Neutrophil (primary cell): ENCODE measurements at regions not wholly inside any gene's neighbourhood (a gene's known extent, or its start where the extent isn't known, plus 50 kb on each side); places are given as distances from the start of the nearest gene placed in this dataset.

ENCODE experiments used
- H3K27ac ChIP-seq: fragments of 200-600 bp; sonication (generic); 2 replicates; pipeline ENCODE4 v1.5.1; 2016; ENCODE audit warnings: mild to moderate bottlenecking, moderate library complexity
- H3K27me3 ChIP-seq: fragments of 200-600 bp; sonication (generic); 2 replicates; pipeline ENCODE4 v1.6.0; 2016; ENCODE audit warnings: mild to moderate bottlenecking
- H3K36me3 ChIP-seq: fragments of 200-600 bp; sonication (generic); 2 replicates; pipeline ENCODE4 v1.5.1; 2017
- H3K4me1 ChIP-seq, 2 experiments: fragments of 200-600 bp in 1 of 2; sonication (generic) in 1 of 2; 1 replicate in 1 of 2; 2 replicates in 1 of 2; pipeline versions ENCODE4 v1.5.1 to v1.6.1; 2013 to 2016; ENCODE audit warnings: low read depth in 1 of 2, low read length in 1 of 2, mild to moderate bottlenecking in 1 of 2, moderate library complexity in 1 of 2; ENCODE audit not compliant: control insufficient read depth in 1 of 2, insufficient read depth in 1 of 2
- H3K4me3 ChIP-seq, 2 experiments: fragments of 200-600 bp in 1 of 2; sonication (generic) in 1 of 2; 1 replicate in 1 of 2; 2 replicates in 1 of 2; pipeline ENCODE4 v1.5.1; 2013 to 2016; ENCODE audit warnings: low read depth in 1 of 2, low read length in 1 of 2, mild to moderate bottlenecking in 1 of 2, moderate library complexity in 1 of 2
- H3K9me3 ChIP-seq: fragments of 200-600 bp; sonication (generic); 2 replicates; pipeline ENCODE4 v1.5.1; 2016
- TF ChIP-seq, protein P1 (sequence below): fragments of 200-600 bp; sonication (generic); IDR thresholded peaks from 2 replicates; pipeline ENCODE4 v1.5.1; 2016; ENCODE audit warnings: antibody characterized with exemption

DNA sequence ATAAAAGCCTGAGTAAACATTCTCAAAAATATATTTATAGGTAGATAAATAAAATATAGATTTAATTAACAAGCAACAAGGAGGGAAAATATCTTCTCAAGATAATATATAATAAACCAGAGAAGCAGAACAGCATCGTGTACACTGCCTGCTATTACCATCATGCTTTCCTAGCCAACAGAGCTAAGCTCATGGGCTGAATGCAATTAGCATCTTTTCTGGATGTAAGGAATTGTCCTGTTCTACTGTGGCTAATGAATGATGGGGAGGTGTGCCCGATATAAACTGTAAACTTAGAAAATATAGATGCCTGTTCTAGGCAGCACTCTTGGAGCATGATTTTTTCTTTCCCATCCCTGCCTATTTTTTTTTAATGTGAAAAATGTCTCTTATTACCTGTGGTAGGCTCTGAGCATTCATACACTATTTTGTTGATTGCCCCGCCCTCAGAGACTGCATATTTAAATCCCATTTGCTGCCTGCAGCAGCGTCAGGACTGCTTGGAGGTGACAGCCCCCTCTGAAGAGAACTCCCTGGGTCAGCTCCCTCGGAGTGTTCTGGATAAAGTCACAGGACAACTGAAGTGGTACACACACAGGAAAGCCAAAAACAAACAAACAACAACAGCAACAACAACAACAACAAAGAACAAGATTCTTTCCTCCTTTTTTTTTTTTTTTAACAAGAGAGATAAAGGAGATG lies 312.3 kb downstream of the SATB1 start:
- H3K4me1 ChIP-seq: peaks cover 0 to 11% of the 10 kb centered on the region in 2 experiments
- H3K27me3 ChIP-seq: no peaks in the 10 kb centered on the region
- H3K9me3 ChIP-seq: no peaks in the 10 kb centered on the region
- TF ChIP-seq, protein P1, sequence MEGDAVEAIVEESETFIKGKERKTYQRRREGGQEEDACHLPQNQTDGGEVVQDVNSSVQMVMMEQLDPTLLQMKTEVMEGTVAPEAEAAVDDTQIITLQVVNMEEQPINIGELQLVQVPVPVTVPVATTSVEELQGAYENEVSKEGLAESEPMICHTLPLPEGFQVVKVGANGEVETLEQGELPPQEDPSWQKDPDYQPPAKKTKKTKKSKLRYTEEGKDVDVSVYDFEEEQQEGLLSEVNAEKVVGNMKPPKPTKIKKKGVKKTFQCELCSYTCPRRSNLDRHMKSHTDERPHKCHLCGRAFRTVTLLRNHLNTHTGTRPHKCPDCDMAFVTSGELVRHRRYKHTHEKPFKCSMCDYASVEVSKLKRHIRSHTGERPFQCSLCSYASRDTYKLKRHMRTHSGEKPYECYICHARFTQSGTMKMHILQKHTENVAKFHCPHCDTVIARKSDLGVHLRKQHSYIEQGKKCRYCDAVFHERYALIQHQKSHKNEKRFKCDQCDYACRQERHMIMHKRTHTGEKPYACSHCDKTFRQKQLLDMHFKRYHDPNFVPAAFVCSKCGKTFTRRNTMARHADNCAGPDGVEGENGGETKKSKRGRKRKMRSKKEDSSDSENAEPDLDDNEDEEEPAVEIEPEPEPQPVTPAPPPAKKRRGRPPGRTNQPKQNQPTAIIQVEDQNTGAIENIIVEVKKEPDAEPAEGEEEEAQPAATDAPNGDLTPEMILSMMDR: no peak
- no peak overlapping the region for H3K4me3 ChIP-seq
- no peaks in the 10 kb centered on the region for H3K36me3 ChIP-seq
- H3K27ac ChIP-seq: no peak overlapping the region

DNA sequence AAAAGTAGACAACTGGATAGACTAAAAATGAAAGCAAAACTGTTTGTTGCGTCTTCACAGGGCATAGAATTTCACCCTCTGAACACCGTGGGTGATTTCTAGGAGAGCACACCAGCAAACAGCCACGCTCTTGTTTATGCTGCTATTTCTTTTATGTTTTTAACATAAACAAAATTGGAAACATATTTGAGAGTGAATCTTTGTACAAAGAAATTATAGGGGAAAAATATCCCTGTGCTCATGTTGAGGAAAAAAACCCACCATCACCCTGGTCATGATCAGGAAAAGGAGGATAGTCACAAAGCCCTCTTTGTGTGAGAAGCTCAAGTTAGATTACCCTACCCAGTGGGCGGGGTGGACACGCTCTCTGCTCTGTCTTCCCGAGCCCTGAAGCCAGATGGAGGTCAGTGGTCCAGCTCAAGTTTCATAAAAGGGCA lies 313.3 kb downstream of the SATB1 start:
- Histone ChIP-seq H3K4me3 (no peak overlapping the region), H3K4me1 (peaks cover 0 to 11% of the 10 kb centered on the region in 2 experiments)

DNA sequence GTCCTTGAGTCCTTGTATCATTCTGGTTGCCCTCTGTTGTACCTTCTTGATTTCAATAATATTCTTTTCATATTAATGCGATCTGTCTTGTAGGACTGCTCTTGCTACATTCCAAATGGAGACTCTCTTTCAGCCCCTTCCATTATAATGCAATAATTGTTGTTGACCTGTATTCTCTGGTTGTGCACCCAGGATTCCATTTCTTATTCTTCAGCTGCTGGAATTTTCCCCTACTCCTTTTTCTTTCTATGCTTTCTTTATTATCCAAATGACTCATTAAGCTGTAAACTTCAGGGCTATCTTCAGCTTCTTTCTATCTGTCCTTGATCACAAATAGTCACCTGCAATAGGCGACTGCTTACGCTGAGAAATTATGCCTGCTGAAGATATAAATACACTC lies 321.5 kb downstream of the SATB1 start:
- Histone ChIP-seq H3K27ac (no peak overlapping the region), H3K36me3 (no peaks in the 10 kb centered on the region), H3K4me3 (no peak overlapping the region), H3K27me3 (no peaks in the 10 kb centered on the region), H3K9me3 (no peaks in the 10 kb centered on the region), H3K4me1 (no peaks in the 10 kb centered on the region)
- TF ChIP-seq, protein P1: no peak

More for the DNA sequence above, 313.3 kb downstream of the SATB1 start:
- Histone ChIP-seq H3K27me3 (no peaks in the 10 kb centered on the region), H3K27ac (no peak overlapping the region), H3K9me3 (no peaks in the 10 kb centered on the region), H3K36me3 (no peaks in the 10 kb centered on the region)
- TF ChIP-seq, protein P1: no peak

DNA sequence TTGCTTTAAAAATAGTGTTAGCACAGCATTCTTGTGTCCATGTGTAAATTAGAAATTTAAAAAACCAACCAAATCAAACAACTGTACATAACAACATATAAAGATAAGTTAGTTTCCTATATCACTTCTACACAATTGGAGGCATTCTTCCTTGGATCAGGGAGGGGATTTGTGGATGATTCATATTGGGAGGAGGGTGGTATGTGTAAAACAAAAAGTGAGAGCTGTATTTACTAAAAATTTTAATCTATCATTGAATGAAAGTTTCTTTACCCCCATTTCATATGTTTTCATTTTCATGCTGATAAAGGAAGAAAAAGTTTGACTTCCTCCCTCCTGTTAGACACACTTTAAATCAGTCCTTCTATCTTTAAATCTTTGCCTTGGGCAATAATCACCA lies 325.0 kb downstream of the SATB1 start:
- H3K4me1 ChIP-seq: no peaks in the 10 kb centered on the region
- TF ChIP-seq, protein P1: no peak
- H3K36me3 ChIP-seq: no peaks in the 10 kb centered on the region
- H3K4me3 ChIP-seq: no peak overlapping the region
- no peaks in the 10 kb centered on the region for H3K9me3 ChIP-seq
- H3K27me3 ChIP-seq: no peaks in the 10 kb centered on the region
- H3K27ac ChIP-seq: no peak overlapping the region

GRCh38 chr3:18099611-18100010 lies 325.5 kb downstream of the SATB1 start:
- H3K27me3 ChIP-seq: no peaks in the 10 kb centered on the region
- no peaks in the 10 kb centered on the region for H3K9me3 ChIP-seq
- TF ChIP-seq, protein P1: no peak
- H3K4me1 ChIP-seq: no peaks in the 10 kb centered on the region
- H3K4me3 ChIP-seq: no peak overlapping the region
- no peaks in the 10 kb centered on the region for H3K36me3 ChIP-seq
- H3K27ac ChIP-seq: no peak overlapping the region
